SJCRH30 (cell line): ENCODE measurements at regions not wholly inside any gene's neighbourhood (a gene's known extent, or its start where the extent isn't known, plus 50 kb on each side); places are given as distances from the start of the nearest gene placed in this dataset.

Experiments
- DNase-seq, 2 experiments: peaks; one replicate each; pipeline ENCODE4 v3.0.0-alpha.2; 2015 to 2020
- H3K27ac ChIP-seq: fragments of 250-450 bp; sonication (Bioruptor Pico); 2 replicates; pipeline ENCODE4 v1.5.1; 2020; ENCODE audit warnings: mild to moderate bottlenecking, moderate library complexity
- H3K27me3 ChIP-seq: fragments of 250-450 bp; sonication (Bioruptor Pico); 2 replicates; pipeline ENCODE4 v1.5.1; 2020; ENCODE audit warnings: mild to moderate bottlenecking, moderate library complexity
- H3K36me3 ChIP-seq: fragments of 250-450 bp; sonication (Bioruptor Pico); 2 replicates; pipeline ENCODE4 v1.5.1; 2020; ENCODE audit warnings: mild to moderate bottlenecking, moderate library complexity
- H3K4me1 ChIP-seq: fragments of 250-450 bp; sonication (Bioruptor Pico); 2 replicates; pipeline ENCODE4 v1.5.1; 2020; ENCODE audit warnings: mild to moderate bottlenecking, moderate library complexity
- H3K4me3 ChIP-seq: fragments of 250-450 bp; sonication (Bioruptor Pico); 2 replicates; pipeline ENCODE4 v1.5.1; 2020; ENCODE audit warnings: mild to moderate bottlenecking, moderate library complexity
- H3K9me3 ChIP-seq: fragments of 250-450 bp; sonication (Bioruptor Pico); replicated peaks from 2 replicates; pipeline ENCODE4 v1.5.1; 2020; ENCODE audit warnings: mild to moderate bottlenecking, moderate library complexity

- no peaks in the 10 kb centered on the region for H3K9me3 ChIP-seq
- no peak for DNase-seq
- no peak overlapping the region for H3K4me3 ChIP-seq
- H3K27me3 ChIP-seq = no peaks in the 10 kb centered on the region
- H3K36me3 ChIP-seq = no peaks in the 10 kb centered on the region
- H3K4me1 ChIP-seq = no peaks in the 10 kb centered on the region
- H3K27ac ChIP-seq = no peak overlapping the region
Observed at GRCh38 chr14:38311655-38312054, 55.8 kb upstream of the CLEC14A start.

- no peaks in the 10 kb centered on the region for H3K27me3 ChIP-seq
- DNase-seq = no peak
- H3K4me1 ChIP-seq = no peaks in the 10 kb centered on the region
- H3K36me3 ChIP-seq = no peaks in the 10 kb centered on the region
- H3K27ac ChIP-seq = no peak overlapping the region
- no peaks in the 10 kb centered on the region for H3K9me3 ChIP-seq
- no peak overlapping the region for H3K4me3 ChIP-seq
Observed at GRCh38 chr14:38310420-38310995, 54.6 kb upstream of the CLEC14A start.

GRCh38 chr14:38309522-38310277 lies 53.8 kb upstream of the CLEC14A start:
- Histone ChIP-seq H3K36me3 (no peaks in the 10 kb centered on the region), H3K4me1 (no peaks in the 10 kb centered on the region), H3K4me3 (no peak overlapping the region), H3K27ac (no peak overlapping the region), H3K27me3 (no peaks in the 10 kb centered on the region), H3K9me3 (no peaks in the 10 kb centered on the region)
- no peak for DNase-seq
